Tibial nerve (tissue), 4 donors: ENCODE measurements at regions not wholly inside any gene's neighbourhood (a gene's known extent, or its start where the extent isn't known, plus 50 kb on each side); places are given as distances from the start of the nearest gene placed in this dataset.

Source experiments
- DNase-seq, 2 donors: peaks; one replicate each; pipeline ENCODE4 v3.0.0-alpha.2; 2019; ENCODE audit warnings: low spot score in 2 of 2
- H3K27ac ChIP-seq, 4 donors: fragments of 200-600 bp; sonication (generic) in 3 of 4; one replicate each; pipeline ENCODE4 v1.5.1; 2017 to 2019; ENCODE audit warnings: mild to moderate bottlenecking in 1 of 4
- H3K27me3 ChIP-seq, 2 donors: fragments of 200-600 bp; sonication (generic) in 1 of 2; one replicate each; pipeline versions ENCODE4 v1.5.1 to v1.6.0; 2017 to 2019
- H3K36me3 ChIP-seq, 3 donors: fragments of 200-600 bp; sonication (generic); one replicate each; pipeline ENCODE4 v1.5.1; 2018 to 2019
- H3K4me1 ChIP-seq, 4 donors: fragments of 200-600 bp; sonication (generic) in 3 of 4; one replicate each; pipeline ENCODE4 v1.5.1; 2017 to 2019
- H3K4me3 ChIP-seq, 4 donors: fragments of 200-600 bp; sonication (generic) in 3 of 4; one replicate each; pipeline ENCODE4 v1.5.1; 2017 to 2019; ENCODE audit warnings: mild to moderate bottlenecking in 1 of 4, moderate library complexity in 1 of 4
- H3K9me3 ChIP-seq, 4 donors: fragments of 200-600 bp; sonication (generic) in 3 of 4; one replicate each; pipeline ENCODE4 v1.5.1; 2017 to 2019
- EP300 ChIP-seq, 2 donors: sonication (generic); formaldehyde crosslinking; IDR thresholded peaks; one replicate each; pipeline ENCODE4 v1.6.1; 2017; ENCODE audit warnings: antibody characterized with exemption in 2 of 2, mild to moderate bottlenecking in 1 of 2
- POLR2A ChIP-seq, 2 donors: fragments of 450-650 bp; IDR thresholded peaks; one replicate each; pipeline ENCODE4 v1.6.1; 2017; ENCODE audit warnings: antibody characterized with exemption in 2 of 2, mild to moderate bottlenecking in 2 of 2, moderate library complexity in 2 of 2
- WGBS, 2 donors: methylation state at CpG; one replicate each; pipeline ENCODE4 v1.1.5; 2018; 5-methylcytosine and 5-hydroxymethylcytosine counted together
- TF ChIP-seq, protein P1 (sequence below), 5 experiments: fragments of 200-600 bp in 3 of 5; fragments of 450-650 bp in 2 of 5; sonication (generic) in 3 of 5; IDR thresholded peaks; one replicate each; pipeline ENCODE4 v1.5.1; 2016 to 2019; ENCODE audit warnings: antibody characterized with exemption in 5 of 5, mild to moderate bottlenecking in 3 of 5, moderate library complexity in 2 of 5

GRCh38 chr2:122703676-122704075 is 948.2 kb downstream of the TSN start:
- TF ChIP-seq, protein P1, sequence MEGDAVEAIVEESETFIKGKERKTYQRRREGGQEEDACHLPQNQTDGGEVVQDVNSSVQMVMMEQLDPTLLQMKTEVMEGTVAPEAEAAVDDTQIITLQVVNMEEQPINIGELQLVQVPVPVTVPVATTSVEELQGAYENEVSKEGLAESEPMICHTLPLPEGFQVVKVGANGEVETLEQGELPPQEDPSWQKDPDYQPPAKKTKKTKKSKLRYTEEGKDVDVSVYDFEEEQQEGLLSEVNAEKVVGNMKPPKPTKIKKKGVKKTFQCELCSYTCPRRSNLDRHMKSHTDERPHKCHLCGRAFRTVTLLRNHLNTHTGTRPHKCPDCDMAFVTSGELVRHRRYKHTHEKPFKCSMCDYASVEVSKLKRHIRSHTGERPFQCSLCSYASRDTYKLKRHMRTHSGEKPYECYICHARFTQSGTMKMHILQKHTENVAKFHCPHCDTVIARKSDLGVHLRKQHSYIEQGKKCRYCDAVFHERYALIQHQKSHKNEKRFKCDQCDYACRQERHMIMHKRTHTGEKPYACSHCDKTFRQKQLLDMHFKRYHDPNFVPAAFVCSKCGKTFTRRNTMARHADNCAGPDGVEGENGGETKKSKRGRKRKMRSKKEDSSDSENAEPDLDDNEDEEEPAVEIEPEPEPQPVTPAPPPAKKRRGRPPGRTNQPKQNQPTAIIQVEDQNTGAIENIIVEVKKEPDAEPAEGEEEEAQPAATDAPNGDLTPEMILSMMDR (IDR thresholded peaks at IDR 0.05), result no peak
- TF ChIP-seq EP300 (IDR thresholded peaks at IDR 0.05) (no peak), POLR2A (IDR thresholded peaks at IDR 0.05) (no peak)
- Histone ChIP-seq H3K4me1 (no peaks in the 10 kb centered on the region), H3K4me3 (no peak overlapping the region), H3K27me3 (no peaks in the 10 kb centered on the region), H3K9me3 (no peaks in the 10 kb centered on the region), H3K36me3 (no peaks in the 10 kb centered on the region), H3K27ac (no peak overlapping the region)
- DNase-seq, result no peak
- WGBS, 2 donors, result 86 to 95% methylated on average over 1 of the region's 1 CpG

DNA sequence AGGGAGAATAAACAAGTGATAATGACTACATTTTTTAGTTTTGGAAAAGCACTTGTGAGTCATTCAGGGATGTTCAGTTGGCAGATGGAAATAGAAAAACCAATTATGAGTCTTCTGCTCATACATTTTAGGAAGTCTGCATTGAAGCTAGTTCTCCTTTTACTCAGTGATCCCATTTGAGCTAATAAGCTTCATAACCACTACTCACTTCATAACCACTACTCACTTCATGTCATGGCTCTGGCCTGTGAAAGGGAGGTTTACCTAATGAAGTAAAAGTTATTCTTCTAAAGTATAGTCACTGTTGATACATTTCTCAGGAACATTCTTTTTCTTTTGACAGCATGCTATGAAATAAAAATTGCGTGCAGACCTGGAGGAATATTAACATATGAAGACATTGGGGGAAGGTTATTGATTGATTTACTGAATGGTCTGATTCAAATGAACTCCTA is 948.7 kb downstream of the TSN start:
- TF ChIP-seq EP300 (IDR thresholded peaks at IDR 0.05) (no peak), POLR2A (IDR thresholded peaks at IDR 0.05) (no peak)
- TF ChIP-seq, protein P1 (IDR thresholded peaks at IDR 0.05), result no peak
- no peaks in the 10 kb centered on the region for H3K36me3 ChIP-seq

DNA sequence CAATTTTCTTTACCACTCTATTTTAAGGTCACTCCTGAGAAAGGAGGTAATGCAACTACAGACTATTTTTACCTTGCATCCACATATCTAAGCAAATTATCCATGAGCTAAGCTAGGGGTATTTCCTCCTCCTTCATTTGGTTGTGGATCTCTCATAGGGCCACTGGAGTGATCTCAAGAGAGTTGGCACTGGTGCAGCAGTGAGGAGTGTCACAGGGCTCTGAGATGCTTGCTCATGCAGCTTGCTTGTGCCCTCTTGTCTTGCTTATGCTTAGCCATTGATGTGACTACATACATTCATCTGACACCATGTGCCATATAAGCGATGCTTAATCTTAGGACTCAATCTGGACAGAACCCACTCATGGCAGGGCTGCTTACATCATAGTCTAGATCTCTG is 950.3 kb downstream of the TSN start:
- 90 to 95% methylated on average over 1 of the region's 1 CpG for WGBS, 2 donors
- Histone ChIP-seq H3K4me3 (no peak overlapping the region), H3K27ac (no peak overlapping the region), H3K27me3 (no peaks in the 10 kb centered on the region), H3K9me3 (no peaks in the 10 kb centered on the region), H3K36me3 (no peaks in the 10 kb centered on the region), H3K4me1 (no peaks in the 10 kb centered on the region)
- no peak for DNase-seq
- TF ChIP-seq, protein P1 (IDR thresholded peaks at IDR 0.05), result no peak
- no peak for TF ChIP-seq POLR2A (IDR thresholded peaks at IDR 0.05)
- TF ChIP-seq EP300 (IDR thresholded peaks at IDR 0.05), result no peak

More for the DNA sequence above, 948.7 kb downstream of the TSN start:
- DNase-seq, result no peak
- 92 to 94% methylated on average over 1 of the region's 1 CpG for WGBS, 2 donors
- H3K9me3 ChIP-seq, result no peaks in the 10 kb centered on the region
- no peaks in the 10 kb centered on the region for H3K4me1 ChIP-seq
- no peak overlapping the region for H3K4me3 ChIP-seq
- no peak overlapping the region for H3K27ac ChIP-seq
- no peaks in the 10 kb centered on the region for H3K27me3 ChIP-seq

- TF ChIP-seq, protein P1 (IDR thresholded peaks at IDR 0.05), result no peak
- TF ChIP-seq POLR2A (IDR thresholded peaks at IDR 0.05) (no peak), EP300 (IDR thresholded peaks at IDR 0.05) (no peak)
- Histone ChIP-seq H3K4me1 (no peaks in the 10 kb centered on the region), H3K27me3 (no peaks in the 10 kb centered on the region), H3K9me3 (no peaks in the 10 kb centered on the region), H3K4me3 (no peak overlapping the region), H3K36me3 (no peaks in the 10 kb centered on the region), H3K27ac (no peak overlapping the region)
- DNase-seq, result no peak
- WGBS, 2 donors, result 81 to 82% methylated on average over 3 of the region's 3 CpGs
These were observed 951.3 kb downstream of the TSN start for GRCh38 chr2:122706757-122707223.

DNA sequence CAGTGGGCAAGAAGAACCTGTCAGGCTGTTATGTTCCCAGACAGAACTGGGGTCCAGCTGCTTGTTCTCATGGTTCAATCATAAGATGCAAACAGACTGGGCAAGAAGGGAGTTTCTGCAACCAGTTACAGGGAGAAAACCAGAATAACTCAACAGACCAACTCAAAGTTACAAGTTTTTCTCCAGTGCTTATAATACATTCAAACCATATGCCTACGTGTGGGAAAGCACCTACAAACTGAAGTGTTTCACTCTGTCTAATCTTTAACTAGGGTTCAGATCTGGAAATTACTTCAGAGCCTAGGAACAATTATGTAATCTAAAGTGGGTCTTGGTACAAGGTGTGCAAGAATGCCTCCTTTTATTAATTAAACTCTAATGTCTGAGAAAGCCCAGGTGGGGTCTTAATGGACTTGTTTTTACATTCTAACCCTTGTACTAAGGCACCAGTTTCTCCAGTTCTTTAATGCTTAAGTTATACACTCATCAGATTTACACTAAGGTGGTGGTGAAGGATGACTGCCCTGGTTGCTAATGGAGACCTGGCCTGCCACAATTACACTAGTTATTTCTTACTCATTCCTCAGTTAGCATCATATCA is 951.9 kb downstream of the TSN start:
- 91 to 93% methylated on average over 1 of the region's 1 CpG for WGBS, 2 donors
- Histone ChIP-seq H3K27me3 (no peaks in the 10 kb centered on the region), H3K9me3 (peaks cover 0 to 1% (median 0%) of the 10 kb centered on the region in 4 donors), H3K27ac (no peak overlapping the region), H3K4me1 (no peaks in the 10 kb centered on the region), H3K4me3 (no peak overlapping the region), H3K36me3 (no peaks in the 10 kb centered on the region)
- no peak for DNase-seq
- TF ChIP-seq POLR2A (IDR thresholded peaks at IDR 0.05) (no peak), EP300 (IDR thresholded peaks at IDR 0.05) (no peak)
- TF ChIP-seq, protein P1 (IDR thresholded peaks at IDR 0.05), result no peak
